ENCODE measurements at regions not wholly inside any gene's neighbourhood (a gene's known extent, or its start where the extent isn't known, plus 50 kb on each side); places are given as distances from the start of the nearest gene placed in this dataset.

GRCh38 chr10:100670368-100670767, 75.0 kb upstream of the PAX2 start:
- Histone ChIP-seq H3K4me1 (no peaks in the 10 kb centered on the region), H3K9ac (ENCODE audit: low read depth in 2 of 2, low read length in 2 of 2) (no peak overlapping the region), H3K4me3 (no peak overlapping the region), H3K27ac (no peak overlapping the region), H3K9me3 (no peaks in the 10 kb centered on the region), H3K36me3 (no peaks in the 10 kb centered on the region), H3K27me3 (peaks cover 39% of the 10 kb centered on the region)
- intact Hi-C loops (cut with DNase I): loop anchor here (5.0 to 10.0 kb wide), 2 partner anchors 74 to 207 kb away; partner anchors contain the start of gene PAX2
- TF ChIP-seq CTCF (IDR thresholded peaks at IDR 0.05): no peak
- DNase-seq: no peak

- Histone ChIP-seq H3K27ac (no peak overlapping the region), H3K9me3 (no peaks in the 10 kb centered on the region), H3K9ac (ENCODE audit: low read depth in 2 of 2, low read length in 2 of 2) (no peak overlapping the region), H3K27me3 (peaks cover 39% of the 10 kb centered on the region), H3K36me3 (no peaks in the 10 kb centered on the region), H3K4me1 (no peaks in the 10 kb centered on the region), H3K4me3 (no peak overlapping the region)
- intact Hi-C loops (cut with DNase I): loop anchor here (5.0 to 10.0 kb wide), 2 partner anchors 74 to 206 kb away; partner anchors contain the start of gene PAX2
- peak; percentile 42 for DNase-seq
- peak; percentile 77 for TF ChIP-seq CTCF (IDR thresholded peaks at IDR 0.05)
These were observed 74.4 kb upstream of the PAX2 start for GRCh38 chr10:100670828-100671479.

GRCh38 chr10:100672199-100672598, 73.2 kb upstream of the PAX2 start:
- H3K9me3 ChIP-seq: no peaks in the 10 kb centered on the region
- no peak for TF ChIP-seq CTCF (IDR thresholded peaks at IDR 0.05)
- no peaks in the 10 kb centered on the region for H3K36me3 ChIP-seq
- H3K27me3 ChIP-seq: peaks cover 32% of the 10 kb centered on the region
- H3K9ac ChIP-seq (ENCODE audit: low read depth in 2 of 2, low read length in 2 of 2): no peak overlapping the region
- no peak overlapping the region for H3K4me3 ChIP-seq
- no peak overlapping the region for H3K27ac ChIP-seq
- DNase-seq: no peak
- intact Hi-C loops (cut with DNase I): loop anchor here (5.0 to 10.0 kb wide), 2 partner anchors 73 to 205 kb away; partner anchors contain the start of gene PAX2
- no peaks in the 10 kb centered on the region for H3K4me1 ChIP-seq

DNA sequence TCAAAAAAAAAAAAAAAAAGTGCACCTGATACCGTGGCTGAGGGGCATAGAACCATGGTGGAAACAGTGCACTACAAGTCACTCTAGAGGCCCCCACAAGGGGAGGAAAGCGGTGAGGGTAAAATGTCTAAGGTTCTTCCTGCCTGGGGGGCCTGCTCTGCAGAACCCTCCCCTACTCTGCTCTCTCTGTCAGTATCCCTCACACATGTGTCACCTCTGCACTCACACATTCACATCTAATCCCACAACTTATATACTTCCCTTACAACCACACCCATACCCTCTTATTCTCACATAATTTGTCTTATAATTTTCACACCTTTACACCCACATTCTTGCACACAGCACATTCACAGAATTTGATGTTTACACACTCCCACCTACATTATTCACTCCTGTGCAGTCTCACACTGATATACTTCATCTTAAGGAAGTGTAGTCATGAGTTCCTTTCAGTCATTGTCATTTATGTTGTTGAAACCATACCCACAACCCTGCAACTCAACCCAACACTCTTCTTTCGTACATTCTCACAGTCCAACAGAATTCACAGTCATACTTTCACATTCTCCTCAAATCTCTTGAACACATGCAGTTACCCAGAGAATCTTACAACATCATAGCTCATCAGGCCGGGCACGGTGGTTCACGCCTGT, 68.0 kb upstream of the PAX2 start:
- Histone ChIP-seq H3K4me1 (no peaks in the 10 kb centered on the region), H3K4me3 (no peak overlapping the region), H3K9me3 (no peaks in the 10 kb centered on the region), H3K27ac (no peak overlapping the region), H3K27me3 (peaks cover 18% of the 10 kb centered on the region), H3K9ac (ENCODE audit: low read depth in 2 of 2, low read length in 2 of 2) (no peak overlapping the region), H3K36me3 (no peaks in the 10 kb centered on the region)
- intact Hi-C loops (cut with DNase I): loop anchor here (10.0 kb wide), 1 partner anchor 67 kb away; the partner anchor contains the start of gene PAX2
- DNase-seq: no peak
- TF ChIP-seq CTCF (IDR thresholded peaks at IDR 0.05): no peak

GRCh38 chr10:100679327-100679726, 66.1 kb upstream of the PAX2 start:
- Histone ChIP-seq H3K9ac (ENCODE audit: low read depth in 2 of 2, low read length in 2 of 2) (no peak overlapping the region), H3K4me3 (no peak overlapping the region), H3K36me3 (no peaks in the 10 kb centered on the region), H3K4me1 (no peaks in the 10 kb centered on the region), H3K27ac (no peak overlapping the region), H3K9me3 (no peaks in the 10 kb centered on the region), H3K27me3 (peaks cover 20% of the 10 kb centered on the region)
- no peak for TF ChIP-seq CTCF (IDR thresholded peaks at IDR 0.05)
- DNase-seq: no peak
- intact Hi-C loops (cut with DNase I): loop anchor here (10.0 kb wide), 1 partner anchor 65 kb away; the partner anchor contains the start of gene PAX2
